Peyer's patch (tissue), 4 donors: ENCODE measurements at regions not wholly inside any gene's neighbourhood (a gene's known extent, or its start where the extent isn't known, plus 50 kb on each side); places are given as distances from the start of the nearest gene placed in this dataset.

Experiments used
- DNase-seq, 3 donors: peaks; one replicate each; pipeline ENCODE4 v3.0.0-alpha.2; 2017 to 2019
- H3K27ac ChIP-seq, 4 donors: fragments of 200-600 bp; sonication (generic); one replicate each; pipeline ENCODE4 v1.5.1; 2016 to 2019
- H3K27me3 ChIP-seq, 2 donors: fragments of 200-600 bp; sonication (generic); one replicate each; pipeline ENCODE4 v1.5.1; 2019
- H3K36me3 ChIP-seq, 3 donors: fragments of 200-600 bp; sonication (generic); one replicate each; pipeline ENCODE4 v1.5.1; 2016 to 2019
- H3K4me1 ChIP-seq, 4 donors: fragments of 200-600 bp; sonication (generic); one replicate each; pipeline ENCODE4 v1.5.1; 2016 to 2019
- H3K4me3 ChIP-seq, 4 donors: fragments of 200-600 bp; sonication (generic); 1 replicate in 3 of 4; 2 replicates in 1 of 4; pipeline ENCODE4 v1.5.1; 2016 to 2019; ENCODE audit warnings: mild to moderate bottlenecking in 1 of 4
- H3K9me3 ChIP-seq, 4 donors: fragments of 200-600 bp; sonication (generic); one replicate each; pipeline ENCODE4 v1.5.1; 2016 to 2019; ENCODE audit warnings: mild to moderate bottlenecking in 1 of 4
- POLR2A ChIP-seq, 2 donors: fragments of 450-650 bp; IDR thresholded peaks; one replicate each; pipeline ENCODE4 v1.5.1; 2017; ENCODE audit warnings: antibody characterized with exemption in 2 of 2, mild to moderate bottlenecking in 2 of 2, moderate library complexity in 2 of 2
- TF ChIP-seq, protein P1 (sequence below), 6 experiments: fragments of 450-650 bp in 4 of 6; fragments of 200-600 bp in 2 of 6; sonication (generic) in 1 of 6; IDR thresholded peaks; one replicate each; pipeline ENCODE4 v1.5.1; 2017 to 2019; ENCODE audit warnings: antibody characterized with exemption in 6 of 6, mild to moderate bottlenecking in 3 of 6, moderate library complexity in 1 of 6

DNA sequence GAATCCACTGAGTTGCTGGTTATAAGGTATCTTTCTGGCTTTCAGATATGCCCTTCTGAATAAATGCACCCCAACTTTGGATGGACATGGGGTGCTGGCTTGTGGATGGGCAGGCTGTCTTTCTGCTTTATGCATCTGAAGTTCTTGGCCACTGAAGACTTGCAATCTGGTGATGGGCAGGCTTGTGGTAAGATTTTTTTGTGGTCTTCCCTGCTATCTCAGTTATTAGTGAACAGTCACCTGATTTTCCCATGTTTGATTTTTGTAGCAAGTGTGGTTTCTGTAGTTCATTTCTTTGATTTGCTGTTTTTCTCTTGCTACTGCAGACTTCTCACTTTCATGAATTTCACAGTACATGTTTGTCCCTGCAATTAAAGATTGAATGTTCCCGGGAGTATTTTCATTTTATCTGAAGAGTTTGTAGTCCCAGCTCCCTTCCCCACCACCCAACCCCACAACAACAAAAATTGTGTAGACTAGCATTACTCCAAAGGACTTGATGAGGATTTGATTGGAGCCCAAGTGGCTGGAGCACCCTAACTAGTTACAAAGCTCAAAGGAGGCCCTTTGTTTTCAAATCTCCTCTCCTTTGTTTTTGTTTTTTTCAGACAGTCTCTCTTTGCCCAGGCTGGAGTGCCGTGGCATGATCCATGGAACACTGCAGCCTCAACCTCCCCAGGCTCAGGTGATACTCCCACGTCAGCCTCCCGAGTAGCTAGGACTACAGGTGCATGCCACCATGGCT lies 63.6 kb upstream of the MGAT5 start:
- Histone ChIP-seq H3K4me1 (peaks cover 0 to 14% (median 2%) of the 10 kb centered on the region in 4 donors), H3K27me3 (no peaks in the 10 kb centered on the region), H3K36me3 (no peaks in the 10 kb centered on the region), H3K27ac (peak overlapping the region in 1 of 4 donors; percentile 76), H3K9me3 (no peaks in the 10 kb centered on the region), H3K4me3 (no peak overlapping the region)
- TF ChIP-seq POLR2A (IDR thresholded peaks at IDR 0.05) = no peak
- TF ChIP-seq, protein P1, sequence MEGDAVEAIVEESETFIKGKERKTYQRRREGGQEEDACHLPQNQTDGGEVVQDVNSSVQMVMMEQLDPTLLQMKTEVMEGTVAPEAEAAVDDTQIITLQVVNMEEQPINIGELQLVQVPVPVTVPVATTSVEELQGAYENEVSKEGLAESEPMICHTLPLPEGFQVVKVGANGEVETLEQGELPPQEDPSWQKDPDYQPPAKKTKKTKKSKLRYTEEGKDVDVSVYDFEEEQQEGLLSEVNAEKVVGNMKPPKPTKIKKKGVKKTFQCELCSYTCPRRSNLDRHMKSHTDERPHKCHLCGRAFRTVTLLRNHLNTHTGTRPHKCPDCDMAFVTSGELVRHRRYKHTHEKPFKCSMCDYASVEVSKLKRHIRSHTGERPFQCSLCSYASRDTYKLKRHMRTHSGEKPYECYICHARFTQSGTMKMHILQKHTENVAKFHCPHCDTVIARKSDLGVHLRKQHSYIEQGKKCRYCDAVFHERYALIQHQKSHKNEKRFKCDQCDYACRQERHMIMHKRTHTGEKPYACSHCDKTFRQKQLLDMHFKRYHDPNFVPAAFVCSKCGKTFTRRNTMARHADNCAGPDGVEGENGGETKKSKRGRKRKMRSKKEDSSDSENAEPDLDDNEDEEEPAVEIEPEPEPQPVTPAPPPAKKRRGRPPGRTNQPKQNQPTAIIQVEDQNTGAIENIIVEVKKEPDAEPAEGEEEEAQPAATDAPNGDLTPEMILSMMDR (IDR thresholded peaks at IDR 0.05) = no peak
- DNase-seq = no peak

DNA sequence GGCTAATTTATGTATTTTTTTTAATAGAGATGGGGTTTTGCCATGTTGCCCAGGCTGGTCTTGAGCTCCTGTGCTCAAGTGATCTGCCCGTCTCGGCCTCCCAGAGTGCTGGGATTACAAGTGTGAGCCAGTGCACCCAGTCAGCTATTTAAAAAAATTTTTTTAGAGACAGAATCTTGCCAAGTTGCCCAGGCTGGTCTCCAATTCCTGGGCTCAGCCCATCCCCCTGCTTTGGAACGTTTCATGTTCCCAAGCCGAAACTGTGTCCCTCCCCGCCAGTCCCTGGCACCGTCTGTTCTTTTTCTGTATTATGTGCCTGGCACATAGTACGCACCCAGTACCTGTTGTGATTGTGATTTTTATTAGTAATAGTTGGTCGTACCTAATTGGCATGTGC lies 63.1 kb upstream of the MGAT5 start:
- H3K36me3 ChIP-seq = no peaks in the 10 kb centered on the region
- H3K9me3 ChIP-seq = no peaks in the 10 kb centered on the region
- DNase-seq = no peak
- TF ChIP-seq, protein P1 (IDR thresholded peaks at IDR 0.05) = no peak
- no peak for TF ChIP-seq POLR2A (IDR thresholded peaks at IDR 0.05)
- H3K4me3 ChIP-seq = no peak overlapping the region
- no peaks in the 10 kb centered on the region for H3K27me3 ChIP-seq
- no peak overlapping the region for H3K27ac ChIP-seq
- H3K4me1 ChIP-seq = peaks cover 0 to 14% (median 2%) of the 10 kb centered on the region in 4 donors

DNA sequence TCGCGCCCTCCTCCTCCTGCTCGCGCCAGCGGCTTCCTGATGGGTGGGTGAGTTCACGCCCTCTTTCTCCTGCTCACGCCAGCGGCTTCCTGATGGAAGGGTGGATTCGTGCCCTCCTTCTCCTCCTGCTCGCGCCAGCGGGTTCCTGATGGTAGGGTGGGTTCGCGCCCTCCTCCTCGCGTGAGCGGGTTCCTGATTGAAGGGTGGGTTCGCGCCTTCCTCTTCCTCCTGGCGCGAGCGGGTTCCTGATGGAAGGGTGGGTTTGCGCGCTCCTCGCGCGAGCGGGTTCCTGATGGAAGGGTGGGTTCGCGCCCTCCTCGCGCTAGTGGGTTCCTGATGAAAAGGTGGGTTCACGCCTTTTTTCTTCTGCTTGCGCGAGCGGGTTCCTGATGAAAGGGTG lies 62.0 kb upstream of the MGAT5 start:
- no peak for TF ChIP-seq POLR2A (IDR thresholded peaks at IDR 0.05)
- TF ChIP-seq, protein P1 (IDR thresholded peaks at IDR 0.05) = no peak
- Histone ChIP-seq H3K27me3 (no peaks in the 10 kb centered on the region), H3K36me3 (no peaks in the 10 kb centered on the region), H3K4me3 (no peak overlapping the region), H3K9me3 (no peaks in the 10 kb centered on the region), H3K27ac (no peak overlapping the region), H3K4me1 (peaks cover 0 to 14% (median 2%) of the 10 kb centered on the region in 4 donors)
- DNase-seq = no peak

DNA sequence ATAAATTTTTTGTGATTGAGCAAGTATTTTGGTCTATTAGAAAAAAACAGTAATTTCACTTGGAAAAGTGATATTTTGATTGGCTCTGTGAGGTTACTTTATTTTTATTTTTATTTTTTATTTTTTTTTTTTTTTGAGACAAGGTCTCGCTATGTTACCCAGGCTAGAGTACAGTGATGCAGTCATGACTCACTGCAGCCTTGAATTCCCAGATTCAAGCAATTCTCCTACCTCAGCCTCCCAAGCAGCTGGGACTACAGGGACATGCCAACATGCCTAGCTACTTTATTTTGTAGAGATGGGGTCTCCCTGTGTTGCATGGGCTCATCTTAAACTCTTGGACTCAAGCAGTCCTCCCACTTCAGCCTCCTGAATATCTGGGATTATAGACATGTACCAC lies 60.9 kb upstream of the MGAT5 start:
- H3K27me3 ChIP-seq = no peaks in the 10 kb centered on the region
- H3K36me3 ChIP-seq = no peaks in the 10 kb centered on the region
- DNase-seq = no peak
- H3K4me1 ChIP-seq = peaks cover 0 to 23% (median 6%) of the 10 kb centered on the region in 4 donors
- H3K27ac ChIP-seq = no peak overlapping the region
- no peaks in the 10 kb centered on the region for H3K9me3 ChIP-seq
- H3K4me3 ChIP-seq = no peak overlapping the region
- TF ChIP-seq, protein P1 (IDR thresholded peaks at IDR 0.05) = no peak
- no peak for TF ChIP-seq POLR2A (IDR thresholded peaks at IDR 0.05)

DNA sequence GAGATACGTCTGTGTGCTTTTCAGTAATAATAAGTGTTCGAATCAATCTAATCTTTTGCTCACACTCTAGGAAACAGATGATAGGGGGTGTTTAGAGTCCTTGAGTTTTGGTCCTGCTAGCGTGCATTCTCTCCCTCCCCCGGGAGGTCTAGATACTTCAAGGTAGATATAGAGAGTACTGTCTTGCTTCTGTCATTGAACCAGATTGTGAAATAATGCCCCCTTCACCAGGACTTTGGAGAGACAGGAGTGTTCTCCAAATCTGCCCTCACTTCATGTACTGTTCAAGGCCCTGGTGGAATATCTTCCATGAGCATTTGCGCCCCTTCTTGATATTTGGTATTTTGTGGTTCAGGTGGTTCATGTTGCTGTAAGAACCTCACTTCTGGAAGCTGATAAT lies 59.4 kb upstream of the MGAT5 start:
- Histone ChIP-seq H3K27ac (no peak overlapping the region), H3K27me3 (no peaks in the 10 kb centered on the region), H3K4me3 (no peak overlapping the region), H3K36me3 (no peaks in the 10 kb centered on the region), H3K4me1 (peaks cover 0 to 23% (median 10%) of the 10 kb centered on the region in 4 donors), H3K9me3 (no peaks in the 10 kb centered on the region)
- TF ChIP-seq, protein P1 (IDR thresholded peaks at IDR 0.05) = no peak
- TF ChIP-seq POLR2A (IDR thresholded peaks at IDR 0.05) = no peak
- DNase-seq = no peak
